ENCODE measurements at regions not wholly inside any gene's neighbourhood (a gene's known extent, or its start where the extent isn't known, plus 50 kb on each side); places are given as distances from the start of the nearest gene placed in this dataset.
A peak's percentile ranks its signal among the peaks of the same experiment; 100 is the strongest.

DNA sequence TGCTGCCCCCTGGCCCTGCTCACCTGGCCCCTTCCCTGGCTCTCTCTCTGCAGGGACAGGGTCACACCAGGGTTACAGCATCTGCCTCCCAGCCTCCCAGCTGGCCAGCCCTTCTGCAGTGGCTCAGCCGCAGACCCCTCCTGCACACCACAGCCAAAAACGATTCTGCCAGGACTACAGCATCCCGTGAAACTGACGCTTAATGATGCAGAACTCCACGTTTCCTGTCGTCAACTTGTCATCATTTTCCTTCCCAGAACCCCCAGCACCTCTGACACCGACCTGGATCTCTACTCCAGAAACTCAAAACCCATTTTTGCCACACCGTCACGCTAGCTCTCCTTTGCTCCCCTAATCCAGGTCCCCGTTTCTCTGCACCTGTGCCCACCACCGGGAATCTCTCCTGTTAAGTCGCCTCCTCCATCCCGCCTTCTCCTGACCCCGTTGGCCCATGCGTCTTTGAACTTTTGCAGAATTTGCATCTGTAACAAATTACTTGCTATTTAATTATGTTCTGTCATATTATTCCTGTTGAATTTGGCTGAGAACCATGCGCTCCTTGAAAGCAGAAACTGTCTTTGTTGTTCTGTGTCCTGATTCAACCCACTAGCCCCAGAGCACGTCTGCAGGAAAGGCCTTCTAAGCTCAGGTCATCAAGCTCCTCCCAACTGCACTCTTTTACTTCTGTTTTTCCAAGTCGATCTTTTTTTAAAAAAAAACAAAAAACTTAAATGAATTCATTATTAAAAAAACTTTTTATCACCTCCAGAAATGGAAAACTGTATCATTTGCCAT, 173.2 kb upstream of the COPS8 start:
- Histone ChIP-seq H2AFZ (ENCODE audit: low read length) (no peak overlapping the region), H3K36me3 (replicated peaks; ENCODE audit: insufficient read depth, low read length) (no peaks in the 10 kb centered on the region), H3K9me2 (replicated peaks; ENCODE audit: insufficient read depth, low read length) (no peaks in the 10 kb centered on the region), H4K20me1 (ENCODE audit: insufficient read depth, low read length) (no peaks in the 10 kb centered on the region), H3K9me3 (replicated peaks; ENCODE audit: insufficient read depth, low read length) (no peaks in the 10 kb centered on the region), H3K79me2 (ENCODE audit: low read length) (no peaks in the 10 kb centered on the region), H3K27me3 (replicated peaks; ENCODE audit: insufficient read depth, low read length) (no peaks in the 10 kb centered on the region), H3K9ac (ENCODE audit: low read length) (no peak overlapping the region), H3K27ac (ENCODE audit: low read length) (no peak overlapping the region), H3K4me3 (ENCODE audit: low read length) (no peak overlapping the region), H3F3A (ENCODE audit: insufficient read depth, low read length) (0 out of 2 replicates have a peak, but pooled peaks cover 5% of the 10 kb centered on the region), H3K4me2 (ENCODE audit: low read depth, low read length) (no peak overlapping the region), H3K4me1 (ENCODE audit: low read length) (peaks cover 15% of the 10 kb centered on the region)
- DNase-seq = no peak
- TF ChIP-seq EZH2phosphoT487 (IDR thresholded peaks at IDR 0.05; ENCODE audit: low read length) (no peak), EZH2 (optimal IDR thresholded peaks at IDR 0.05; ENCODE audit: low read depth, low read length) (no peak)
- TF ChIP-seq, protein P1, sequence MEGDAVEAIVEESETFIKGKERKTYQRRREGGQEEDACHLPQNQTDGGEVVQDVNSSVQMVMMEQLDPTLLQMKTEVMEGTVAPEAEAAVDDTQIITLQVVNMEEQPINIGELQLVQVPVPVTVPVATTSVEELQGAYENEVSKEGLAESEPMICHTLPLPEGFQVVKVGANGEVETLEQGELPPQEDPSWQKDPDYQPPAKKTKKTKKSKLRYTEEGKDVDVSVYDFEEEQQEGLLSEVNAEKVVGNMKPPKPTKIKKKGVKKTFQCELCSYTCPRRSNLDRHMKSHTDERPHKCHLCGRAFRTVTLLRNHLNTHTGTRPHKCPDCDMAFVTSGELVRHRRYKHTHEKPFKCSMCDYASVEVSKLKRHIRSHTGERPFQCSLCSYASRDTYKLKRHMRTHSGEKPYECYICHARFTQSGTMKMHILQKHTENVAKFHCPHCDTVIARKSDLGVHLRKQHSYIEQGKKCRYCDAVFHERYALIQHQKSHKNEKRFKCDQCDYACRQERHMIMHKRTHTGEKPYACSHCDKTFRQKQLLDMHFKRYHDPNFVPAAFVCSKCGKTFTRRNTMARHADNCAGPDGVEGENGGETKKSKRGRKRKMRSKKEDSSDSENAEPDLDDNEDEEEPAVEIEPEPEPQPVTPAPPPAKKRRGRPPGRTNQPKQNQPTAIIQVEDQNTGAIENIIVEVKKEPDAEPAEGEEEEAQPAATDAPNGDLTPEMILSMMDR (IDR thresholded peaks at IDR 0.05; ENCODE audit: low read length) = no peak

DNA sequence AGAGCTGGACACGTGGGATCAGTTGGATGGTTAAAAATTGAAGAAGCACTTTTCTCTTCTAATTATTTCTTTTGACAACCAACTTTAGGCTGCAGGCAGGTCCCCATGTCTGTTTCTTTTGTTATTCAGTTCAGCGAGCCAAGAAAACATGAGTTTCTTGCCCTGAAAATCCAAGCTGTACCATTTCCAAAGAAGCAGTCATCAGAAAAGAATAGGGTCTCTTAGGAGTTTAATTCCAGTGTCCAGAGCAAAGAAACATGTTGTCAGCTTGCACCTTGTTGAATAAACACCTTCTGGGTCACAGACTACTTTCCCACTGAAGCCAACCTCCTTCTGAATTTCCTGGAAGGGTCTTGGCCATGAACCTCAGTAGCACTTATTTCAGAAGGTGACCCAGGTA, 170.5 kb upstream of the COPS8 start:
- Histone ChIP-seq H3K79me2 (ENCODE audit: low read length) (no peaks in the 10 kb centered on the region), H3K9ac (ENCODE audit: low read length) (no peak overlapping the region), H3F3A (ENCODE audit: insufficient read depth, low read length) (0 out of 2 replicates have a peak, but pooled peaks cover 5% of the 10 kb centered on the region), H3K4me1 (ENCODE audit: low read length) (peaks cover 15% of the 10 kb centered on the region), H3K27me3 (replicated peaks; ENCODE audit: insufficient read depth, low read length) (no peaks in the 10 kb centered on the region), H3K4me2 (ENCODE audit: low read depth, low read length) (0 out of 2 replicates have a peak overlapping the region, but pooled peaks have one; percentile 43), H4K20me1 (ENCODE audit: insufficient read depth, low read length) (no peaks in the 10 kb centered on the region), H3K27ac (ENCODE audit: low read length) (no peak overlapping the region), H3K9me3 (replicated peaks; ENCODE audit: insufficient read depth, low read length) (no peaks in the 10 kb centered on the region), H3K36me3 (replicated peaks; ENCODE audit: insufficient read depth, low read length) (no peaks in the 10 kb centered on the region), H3K9me2 (replicated peaks; ENCODE audit: insufficient read depth, low read length) (no peaks in the 10 kb centered on the region), H2AFZ (ENCODE audit: low read length) (no peak overlapping the region), H3K4me3 (ENCODE audit: low read length) (no peak overlapping the region)
- no peak for DNase-seq
- no peak for TF ChIP-seq EZH2phosphoT487 (IDR thresholded peaks at IDR 0.05; ENCODE audit: low read length)

DNA sequence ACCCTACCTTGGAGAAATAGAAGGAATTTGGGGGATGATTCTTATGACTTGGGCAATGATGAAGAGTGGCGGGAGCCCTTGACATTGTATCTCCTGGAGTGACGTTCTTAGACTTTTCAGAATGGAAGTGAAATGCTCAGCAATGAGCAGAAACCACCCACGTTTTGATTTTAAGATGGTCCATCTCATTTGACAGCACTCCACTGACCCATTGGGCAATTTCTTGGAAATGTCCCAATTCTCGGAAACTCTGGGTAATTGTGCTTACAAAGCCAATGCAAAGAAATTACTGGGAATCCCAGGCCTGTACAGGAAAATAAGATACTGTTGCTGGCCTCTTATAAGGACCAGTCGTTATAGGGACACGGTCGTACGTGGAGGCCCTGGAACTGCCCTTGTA, 170.0 kb upstream of the COPS8 start:
- Histone ChIP-seq H3K27ac (ENCODE audit: low read length) (peak overlapping the region; percentile 41; the same call in 1 of the 2 replicates), H3F3A (ENCODE audit: insufficient read depth, low read length) (0 out of 2 replicates have a peak, but pooled peaks cover 5% of the 10 kb centered on the region), H3K9me2 (replicated peaks; ENCODE audit: insufficient read depth, low read length) (no peaks in the 10 kb centered on the region), H3K79me2 (ENCODE audit: low read length) (no peaks in the 10 kb centered on the region), H3K4me1 (ENCODE audit: low read length) (peaks cover 15% of the 10 kb centered on the region), H3K9me3 (replicated peaks; ENCODE audit: insufficient read depth, low read length) (no peaks in the 10 kb centered on the region), H3K27me3 (replicated peaks; ENCODE audit: insufficient read depth, low read length) (no peaks in the 10 kb centered on the region), H3K36me3 (replicated peaks; ENCODE audit: insufficient read depth, low read length) (no peaks in the 10 kb centered on the region), H3K4me3 (ENCODE audit: low read length) (no peak overlapping the region), H3K9ac (ENCODE audit: low read length) (no peak overlapping the region), H4K20me1 (ENCODE audit: insufficient read depth, low read length) (no peaks in the 10 kb centered on the region), H3K4me2 (ENCODE audit: low read depth, low read length) (peak overlapping the region; percentile 43), H2AFZ (ENCODE audit: low read length) (no peak overlapping the region)
- DNase-seq = no peak
- TF ChIP-seq EZH2phosphoT487 (IDR thresholded peaks at IDR 0.05; ENCODE audit: low read length) = no peak
- TF ChIP-seq, protein P1 (IDR thresholded peaks at IDR 0.05; ENCODE audit: low read length) = no peak
- no peak for TF ChIP-seq EZH2 (optimal IDR thresholded peaks at IDR 0.05; ENCODE audit: low read depth, low read length)

DNA sequence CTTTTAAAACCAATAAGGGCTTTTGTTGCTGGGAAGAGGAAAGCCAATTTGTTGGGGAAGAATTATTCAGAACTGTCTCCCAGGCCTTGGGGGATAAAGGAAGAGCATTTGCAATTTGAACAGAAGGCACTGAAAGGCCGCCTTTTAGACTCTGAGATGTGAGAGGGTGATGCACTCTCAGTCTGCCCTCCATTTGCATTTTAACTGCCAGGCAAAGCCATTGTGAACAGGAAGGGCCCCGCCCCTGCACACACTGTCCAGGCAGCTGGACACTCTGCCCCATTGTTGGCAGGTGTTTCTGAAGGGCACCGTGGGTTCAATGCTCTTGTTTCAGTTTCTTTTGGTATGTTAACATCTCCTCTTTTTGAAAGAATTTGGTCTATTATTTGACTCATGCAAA, 169.5 kb upstream of the COPS8 start:
- Histone ChIP-seq H3K4me2 (ENCODE audit: low read depth, low read length) (peak overlapping the region; percentile 43), H3K27ac (ENCODE audit: low read length) (peak overlapping the region; percentile 41; the same call in 1 of the 2 replicates), H3K4me1 (ENCODE audit: low read length) (peaks cover 15% of the 10 kb centered on the region), H3F3A (ENCODE audit: insufficient read depth, low read length) (0 out of 2 replicates have a peak, but pooled peaks cover 5% of the 10 kb centered on the region), H3K27me3 (replicated peaks; ENCODE audit: insufficient read depth, low read length) (no peaks in the 10 kb centered on the region), H3K9me2 (replicated peaks; ENCODE audit: insufficient read depth, low read length) (no peaks in the 10 kb centered on the region), H3K79me2 (ENCODE audit: low read length) (no peaks in the 10 kb centered on the region), H4K20me1 (ENCODE audit: insufficient read depth, low read length) (no peaks in the 10 kb centered on the region), H3K9ac (ENCODE audit: low read length) (no peak overlapping the region), H3K4me3 (ENCODE audit: low read length) (no peak overlapping the region), H3K9me3 (replicated peaks; ENCODE audit: insufficient read depth, low read length) (no peaks in the 10 kb centered on the region), H3K36me3 (replicated peaks; ENCODE audit: insufficient read depth, low read length) (no peaks in the 10 kb centered on the region), H2AFZ (ENCODE audit: low read length) (no peak overlapping the region; the same call in 1 of the 2 replicates)
- TF ChIP-seq, protein P1 (IDR thresholded peaks at IDR 0.05; ENCODE audit: low read length) = no peak
- TF ChIP-seq EZH2 (optimal IDR thresholded peaks at IDR 0.05; ENCODE audit: low read depth, low read length) (no peak), EZH2phosphoT487 (IDR thresholded peaks at IDR 0.05; ENCODE audit: low read length) (no peak)
- DNase-seq = peak; percentile 72
